ENCODE measurements at regions not wholly inside any gene's neighbourhood (a gene's known extent, or its start where the extent isn't known, plus 50 kb on each side); places are given as distances from the start of the nearest gene placed in this dataset.

DNA sequence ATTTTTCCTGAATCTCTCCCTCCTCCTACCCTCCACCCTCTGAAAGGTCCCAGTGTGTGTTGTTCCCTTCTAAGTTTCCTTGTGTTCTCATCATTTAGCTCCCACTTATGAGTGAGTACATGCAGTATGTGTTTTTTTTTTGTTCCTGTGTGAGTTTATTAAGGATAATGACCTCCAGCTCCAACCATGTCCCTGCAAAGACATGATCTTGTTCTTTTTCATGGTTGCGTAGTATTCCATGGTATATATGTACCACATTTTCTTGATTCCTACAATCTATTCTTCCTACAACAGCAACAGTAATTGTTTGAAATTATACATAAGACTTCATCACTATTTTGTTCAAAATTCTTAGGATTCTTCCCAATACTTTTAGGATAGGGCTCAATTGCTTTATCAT lies 1117.8 kb downstream of the GATA3 start:
- TF ChIP-seq, protein P1, sequence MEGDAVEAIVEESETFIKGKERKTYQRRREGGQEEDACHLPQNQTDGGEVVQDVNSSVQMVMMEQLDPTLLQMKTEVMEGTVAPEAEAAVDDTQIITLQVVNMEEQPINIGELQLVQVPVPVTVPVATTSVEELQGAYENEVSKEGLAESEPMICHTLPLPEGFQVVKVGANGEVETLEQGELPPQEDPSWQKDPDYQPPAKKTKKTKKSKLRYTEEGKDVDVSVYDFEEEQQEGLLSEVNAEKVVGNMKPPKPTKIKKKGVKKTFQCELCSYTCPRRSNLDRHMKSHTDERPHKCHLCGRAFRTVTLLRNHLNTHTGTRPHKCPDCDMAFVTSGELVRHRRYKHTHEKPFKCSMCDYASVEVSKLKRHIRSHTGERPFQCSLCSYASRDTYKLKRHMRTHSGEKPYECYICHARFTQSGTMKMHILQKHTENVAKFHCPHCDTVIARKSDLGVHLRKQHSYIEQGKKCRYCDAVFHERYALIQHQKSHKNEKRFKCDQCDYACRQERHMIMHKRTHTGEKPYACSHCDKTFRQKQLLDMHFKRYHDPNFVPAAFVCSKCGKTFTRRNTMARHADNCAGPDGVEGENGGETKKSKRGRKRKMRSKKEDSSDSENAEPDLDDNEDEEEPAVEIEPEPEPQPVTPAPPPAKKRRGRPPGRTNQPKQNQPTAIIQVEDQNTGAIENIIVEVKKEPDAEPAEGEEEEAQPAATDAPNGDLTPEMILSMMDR (conservative IDR thresholded peaks at IDR 0.05): no peak
- no peak for TF ChIP-seq EZH2 (IDR thresholded peaks at IDR 0.05; ENCODE audit: low read depth)
